GM12892 (cell line): ENCODE measurements at regions not wholly inside any gene's neighbourhood (a gene's known extent, or its start where the extent isn't known, plus 50 kb on each side); places are given as distances from the start of the nearest gene placed in this dataset.

ENCODE experiments used
- POLR2A ChIP-seq: IDR thresholded peaks from 2 replicates; pipeline ENCODE4 v1.6.1; 2011; ENCODE audit warnings: low read depth, low read length, control low read depth
- POLR2AphosphoS5 ChIP-seq: IDR thresholded peaks from 2 replicates; pipeline ENCODE4 v1.6.1; 2011; ENCODE audit warnings: low read depth, low read length, control low read depth
- TAF1 ChIP-seq: IDR thresholded peaks from 2 replicates; pipeline ENCODE4 v1.6.1; 2011; ENCODE audit warnings: low read depth, mild to moderate bottlenecking, control low read depth, low read length, borderline replicate concordance

- TF ChIP-seq POLR2A (no peak), POLR2AphosphoS5 (no peak), TAF1 (no peak)
Measured at GRCh38 chr3:124631727-124632126, 98.5 kb upstream of the UMPS start.
